ENCODE measurements at regions not wholly inside any gene's neighbourhood (a gene's known extent, or its start where the extent isn't known, plus 50 kb on each side); places are given as distances from the start of the nearest gene placed in this dataset.

DNA sequence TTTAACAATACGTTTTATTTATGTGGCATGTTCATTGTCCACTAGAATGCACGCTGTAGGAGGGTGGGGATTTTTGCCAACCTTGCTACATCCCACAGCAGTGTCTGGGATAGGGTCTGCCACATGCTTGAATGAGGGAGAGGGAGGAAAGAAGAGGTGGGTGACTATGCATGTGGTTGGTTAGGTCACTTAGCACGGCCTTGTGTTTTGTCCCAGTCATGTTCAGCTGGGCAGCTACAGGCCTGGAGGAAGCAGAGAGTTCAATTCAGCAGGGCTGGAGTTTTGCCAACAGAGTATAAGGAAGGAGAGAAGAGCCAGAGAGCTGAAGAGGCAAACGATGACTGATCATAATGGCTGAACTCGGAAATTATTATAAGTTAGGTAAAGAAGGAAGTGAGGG is 268.4 kb upstream of the NSMCE3 start:
- no peak overlapping the region for H3K56ac ChIP-seq (ENCODE audit: insufficient read length, low read depth, low read length)
- no peak for DNase-seq
- no peaks in the 10 kb centered on the region; the same call in 1 of the 2 replicates for H3K27me3 Mint-ChIP-seq (ENCODE audit: low read depth)
- H3K27ac ChIP-seq (ENCODE audit: insufficient read length, low read depth, low read length), result no peak overlapping the region
- no peak overlapping the region for H3T11ph ChIP-seq (ENCODE audit: low read length)
- H2BK15ac ChIP-seq (ENCODE audit: low read depth, low read length), result no peak overlapping the region
- H3K9me3 ChIP-seq (ENCODE audit: control insufficient read depth, low read depth, low read length), result no peaks in the 10 kb centered on the region
- H3K27me3 ChIP-seq (ENCODE audit: insufficient read depth, low read length), result no peaks in the 10 kb centered on the region
- no peak overlapping the region for H3K4ac ChIP-seq (ENCODE audit: low read depth, low read length)
- peaks cover 8% of the 10 kb centered on the region for H3K4me1 ChIP-seq (ENCODE audit: insufficient read depth, low read length)
- no peaks in the 10 kb centered on the region for H3K79me1 ChIP-seq (ENCODE audit: insufficient read depth, low read depth, low read length, poor library complexity, severe bottlenecking)
- peaks cover 36 to 38% of the 10 kb centered on the region in 2 experiments for H3K4me1 Mint-ChIP-seq
- no CpG with 5 or more reads among the region's 5 CpGs for WGBS (ENCODE audit: extremely low coverage, insufficient read length, low lambda C conversion rate)
- no peak overlapping the region for H3K9ac ChIP-seq (ENCODE audit: extremely low read depth, insufficient read length, low read length)
- H3K36me3 Mint-ChIP-seq (ENCODE audit: insufficient read depth in 1 of 3, low read depth in 3 of 3), result no peaks in the 10 kb centered on the region
- H4K20me1 ChIP-seq (ENCODE audit: control insufficient read depth, insufficient read depth, insufficient read length), result peaks cover 3% of the 10 kb centered on the region
- no peak overlapping the region for H3K14ac ChIP-seq (ENCODE audit: insufficient read depth, low read length)
- no peak for TF ChIP-seq CTCF (conservative IDR thresholded peaks at IDR 0.05)
- H3K9me3 Mint-ChIP-seq, result no peaks in the 10 kb centered on the region
- no peaks in the 10 kb centered on the region; the same call in 1 of the 2 replicates for H3K79me2 ChIP-seq (ENCODE audit: insufficient read depth, low read length)
- H2BK12ac ChIP-seq (ENCODE audit: insufficient read length, low read depth, low read length), result no peak overlapping the region
- no peak overlapping the region for H2BK5ac ChIP-seq (ENCODE audit: insufficient read length, low read length)
- H3K4me3 Mint-ChIP-seq, result no peak overlapping the region
- peak overlapping the region in 1 of 3 experiments; percentile 45; a peak in 1 of 7 replicates for H3K27ac Mint-ChIP-seq
- no peak overlapping the region for H4K5ac ChIP-seq (ENCODE audit: insufficient read length, low read depth, low read length)
- H2AK5ac ChIP-seq (ENCODE audit: insufficient read length, low read length), result no peak overlapping the region
- no peak overlapping the region for H4K8ac ChIP-seq (replicated peaks; ENCODE audit: insufficient read length, low read depth, low read length)
- H2BK120ac ChIP-seq (ENCODE audit: low read depth, low read length, poor library complexity, severe bottlenecking), result no peak overlapping the region
- H3K4me2 ChIP-seq (ENCODE audit: insufficient read depth, insufficient read length, low read length), result no peak overlapping the region
- no peak overlapping the region for H4K91ac ChIP-seq (ENCODE audit: insufficient read length, low read depth, low read length)
- no peak overlapping the region for H2AFZ ChIP-seq (ENCODE audit: low read length)
- no peak overlapping the region for H2BK20ac ChIP-seq (ENCODE audit: low read depth, low read length, poor library complexity, severe bottlenecking)
- H3K18ac ChIP-seq (ENCODE audit: insufficient read length, low read depth, low read length), result no peak overlapping the region
- H3K23ac ChIP-seq (ENCODE audit: insufficient read length, low read depth, low read length), result no peak overlapping the region
- no peaks in the 10 kb centered on the region for H3K23me2 ChIP-seq (ENCODE audit: insufficient read length, low read depth, low read length, poor library complexity, severe bottlenecking)

All from H9 (cell line).